ENCODE measurements at regions not wholly inside any gene's neighbourhood (a gene's known extent, or its start where the extent isn't known, plus 50 kb on each side); places are given as distances from the start of the nearest gene placed in this dataset.
"Not testable (repeated sequence)": the region's sequence is repeated elsewhere in the genome, so short reads cannot be mapped to it uniquely, and the experiment has no call there.

- no peak for DNase-seq
Observed at GRCh38 chr5:104977529-104977928, 1414.9 kb upstream of the NUDT12 start.

- DNase-seq = no peak
Observed at GRCh38 chr5:104967806-104968410, 1405.3 kb upstream of the NUDT12 start.

GRCh38 chr5:104965006-104965405, 1402.4 kb upstream of the NUDT12 start:
- DNase-seq = no peak

GRCh38 chr5:104955479-104955878, 1392.9 kb upstream of the NUDT12 start:
- DNase-seq = no peak

GRCh38 chr5:104952876-104953275, 1390.3 kb upstream of the NUDT12 start:
- DNase-seq = no peak

GRCh38 chr5:104951829-104952228, 1389.2 kb upstream of the NUDT12 start:
- DNase-seq = no peak

- DNase-seq = no peak
Observed at GRCh38 chr5:104947076-104947475, 1384.5 kb upstream of the NUDT12 start.

GRCh38 chr5:104942735-104943134, 1380.1 kb upstream of the NUDT12 start:
- DNase-seq = no peak

- DNase-seq = no peak
Observed at GRCh38 chr5:104941030-104941645, 1378.5 kb upstream of the NUDT12 start.

- DNase-seq = no peak
Observed at GRCh38 chr5:104937598-104937997, 1375.0 kb upstream of the NUDT12 start.

- DNase-seq = no peak
Observed at GRCh38 chr5:104932431-104932830, 1369.8 kb upstream of the NUDT12 start.

- no peak for DNase-seq
Observed at GRCh38 chr5:104928906-104929520, 1366.4 kb upstream of the NUDT12 start.

GRCh38 chr5:104915226-104915625, 1352.6 kb upstream of the NUDT12 start:
- DNase-seq = no peak

GRCh38 chr5:104914536-104915070, 1352.0 kb upstream of the NUDT12 start:
- no peak for DNase-seq

- no peak for DNase-seq
Observed at GRCh38 chr5:104913841-104914281, 1351.3 kb upstream of the NUDT12 start.

GRCh38 chr5:104909803-104910202, 1347.2 kb upstream of the NUDT12 start:
- no peak for DNase-seq

- DNase-seq = no peak
Observed at GRCh38 chr5:104904561-104904960, 1342.0 kb upstream of the NUDT12 start.

GRCh38 chr5:104903941-104904340, 1341.4 kb upstream of the NUDT12 start:
- no peak for DNase-seq

- no peak for DNase-seq
Observed at GRCh38 chr5:104891596-104891995, 1329.0 kb upstream of the NUDT12 start.

- DNase-seq = no peak
Observed at GRCh38 chr5:104890767-104891166, 1328.2 kb upstream of the NUDT12 start.

- no peak for DNase-seq
Observed at GRCh38 chr5:104859437-104859836, 1296.8 kb upstream of the NUDT12 start.

- DNase-seq = not testable (repeated sequence)
Observed at GRCh38 chr5:104852099-104852498, 1289.5 kb upstream of the NUDT12 start.

GRCh38 chr5:104845541-104845940, 1283.0 kb upstream of the NUDT12 start:
- no peak for DNase-seq

GRCh38 chr5:104843822-104844221, 1281.2 kb upstream of the NUDT12 start:
- no peak for DNase-seq
